Upper lobe of left lung (tissue), 6 donors: ENCODE measurements at regions not wholly inside any gene's neighbourhood (a gene's known extent, or its start where the extent isn't known, plus 50 kb on each side); places are given as distances from the start of the nearest gene placed in this dataset.

ENCODE experiments used
- ATAC-seq, 2 donors: fragments of 200-7000 bp; cut with Tn5 transposase; one replicate each; pipeline ENCODE4 v1.9.1; 2022; ENCODE audit warnings: mild to moderate bottlenecking in 2 of 2, moderate library complexity in 2 of 2; ENCODE audit not compliant: low FRiP score in 2 of 2
- DNase-seq, 2 donors: peaks; one replicate each; pipeline ENCODE4 v3.0.0-alpha.2; 2019 to 2020
- H3K27ac ChIP-seq, 4 donors: fragments of 200-600 bp; sonication (generic); one replicate each; pipeline ENCODE4 v1.5.1; 2016 to 2019
- H3K27me3 ChIP-seq, 4 donors: fragments of 200-600 bp; sonication (generic); one replicate each; pipeline ENCODE4 v1.5.1; 2017 to 2019
- H3K36me3 ChIP-seq, 4 donors: fragments of 200-600 bp; sonication (generic); one replicate each; pipeline ENCODE4 v1.5.1; 2016 to 2019
- H3K4me1 ChIP-seq, 4 donors: fragments of 200-600 bp; sonication (generic); one replicate each; pipeline ENCODE4 v1.5.1; 2018 to 2019
- H3K4me3 ChIP-seq, 4 donors: fragments of 200-600 bp; sonication (generic); one replicate each; pipeline ENCODE4 v1.5.1; 2017 to 2019; ENCODE audit warnings: mild to moderate bottlenecking in 2 of 4, moderate library complexity in 1 of 4
- H3K9me3 ChIP-seq, 4 donors: fragments of 200-600 bp; sonication (generic); one replicate each; pipeline ENCODE4 v1.5.1; 2018 to 2019
- CTCF ChIP-seq, 6 experiments: fragments of 450-650 bp in 4 of 6; fragments of 200-600 bp in 2 of 6; sonication (generic) in 2 of 6; IDR thresholded peaks; one replicate each; pipeline ENCODE4 v1.5.1; 2016 to 2019; ENCODE audit warnings: antibody characterized with exemption in 6 of 6
- EP300 ChIP-seq, 4 donors: sonication (generic); formaldehyde crosslinking; IDR thresholded peaks; one replicate each; pipeline ENCODE4 v1.5.1; 2017; ENCODE audit warnings: antibody characterized with exemption in 4 of 4, control low read depth in 2 of 4
- POLR2A ChIP-seq, 4 donors: fragments of 450-650 bp; IDR thresholded peaks; one replicate each; pipeline ENCODE4 v1.5.1; 2016 to 2017; ENCODE audit warnings: antibody characterized with exemption in 4 of 4, mild to moderate bottlenecking in 2 of 4
- POLR2AphosphoS5 ChIP-seq, 2 donors: sonication (generic); formaldehyde crosslinking; IDR thresholded peaks; one replicate each; pipeline ENCODE4 v1.5.1; 2017; ENCODE audit warnings: antibody characterized with exemption in 2 of 2
- WGBS, 2 donors: methylation state at CpG; one replicate each; pipeline ENCODE4 v1.1.5; 2017 to 2018; 5-methylcytosine and 5-hydroxymethylcytosine counted together
- donor health status: DM: no; HTN: no; CAD: no; lungs with moderate emphysema.
- donor health status: DM: no; HTN: yes; CAD: no; lungs with severe emphysema.

GRCh38 chr6:24031496-24031895, 94.5 kb upstream of the NRSN1 start:
- Histone ChIP-seq H3K4me1 (no peaks in the 10 kb centered on the region), H3K27ac (no peak overlapping the region), H3K4me3 (no peak overlapping the region), H3K9me3 (no peaks in the 10 kb centered on the region), H3K36me3 (no peaks in the 10 kb centered on the region), H3K27me3 (no peaks in the 10 kb centered on the region)
- DNase-seq: no peak
- no peak for ATAC-seq
- WGBS, 2 donors: 78 to 86% methylated on average over 2 of the region's 2 CpGs
- no peak for TF ChIP-seq POLR2AphosphoS5 (IDR thresholded peaks at IDR 0.05)
- no peak for TF ChIP-seq CTCF (IDR thresholded peaks at IDR 0.05)
- TF ChIP-seq EP300 (IDR thresholded peaks at IDR 0.05): no peak
- no peak for TF ChIP-seq POLR2A (IDR thresholded peaks at IDR 0.05)

GRCh38 chr6:24032896-24033688, 92.9 kb upstream of the NRSN1 start:
- 60 to 70% methylated on average over 4 of the region's 4 CpGs for WGBS, 2 donors
- H3K27me3 ChIP-seq: no peaks in the 10 kb centered on the region
- no peak for ATAC-seq

GRCh38 chr6:24043848-24044247, 82.2 kb upstream of the NRSN1 start:
- Histone ChIP-seq H3K27ac (no peak overlapping the region), H3K36me3 (no peaks in the 10 kb centered on the region), H3K4me3 (no peak overlapping the region), H3K27me3 (no peaks in the 10 kb centered on the region), H3K4me1 (no peaks in the 10 kb centered on the region), H3K9me3 (no peaks in the 10 kb centered on the region)
- ATAC-seq: no peak
- WGBS, 2 donors: 86 to 92% methylated on average over 2 of the region's 2 CpGs
- no peak for DNase-seq
- TF ChIP-seq POLR2AphosphoS5 (IDR thresholded peaks at IDR 0.05) (no peak), EP300 (IDR thresholded peaks at IDR 0.05) (no peak), POLR2A (IDR thresholded peaks at IDR 0.05) (no peak), CTCF (IDR thresholded peaks at IDR 0.05) (no peak)

More at GRCh38 chr6:24032896-24033688, 92.9 kb upstream of the NRSN1 start:
- H3K4me3 ChIP-seq: no peak overlapping the region
- no peak overlapping the region for H3K27ac ChIP-seq
- no peak for TF ChIP-seq EP300 (IDR thresholded peaks at IDR 0.05)
- no peak for TF ChIP-seq POLR2AphosphoS5 (IDR thresholded peaks at IDR 0.05)
- TF ChIP-seq POLR2A (IDR thresholded peaks at IDR 0.05): no peak
- no peak for TF ChIP-seq CTCF (IDR thresholded peaks at IDR 0.05)
- no peaks in the 10 kb centered on the region for H3K36me3 ChIP-seq
- no peaks in the 10 kb centered on the region for H3K4me1 ChIP-seq
- no peak for DNase-seq
- H3K9me3 ChIP-seq: peaks cover 0 to 2% (median 0%) of the 10 kb centered on the region in 4 donors

DNA sequence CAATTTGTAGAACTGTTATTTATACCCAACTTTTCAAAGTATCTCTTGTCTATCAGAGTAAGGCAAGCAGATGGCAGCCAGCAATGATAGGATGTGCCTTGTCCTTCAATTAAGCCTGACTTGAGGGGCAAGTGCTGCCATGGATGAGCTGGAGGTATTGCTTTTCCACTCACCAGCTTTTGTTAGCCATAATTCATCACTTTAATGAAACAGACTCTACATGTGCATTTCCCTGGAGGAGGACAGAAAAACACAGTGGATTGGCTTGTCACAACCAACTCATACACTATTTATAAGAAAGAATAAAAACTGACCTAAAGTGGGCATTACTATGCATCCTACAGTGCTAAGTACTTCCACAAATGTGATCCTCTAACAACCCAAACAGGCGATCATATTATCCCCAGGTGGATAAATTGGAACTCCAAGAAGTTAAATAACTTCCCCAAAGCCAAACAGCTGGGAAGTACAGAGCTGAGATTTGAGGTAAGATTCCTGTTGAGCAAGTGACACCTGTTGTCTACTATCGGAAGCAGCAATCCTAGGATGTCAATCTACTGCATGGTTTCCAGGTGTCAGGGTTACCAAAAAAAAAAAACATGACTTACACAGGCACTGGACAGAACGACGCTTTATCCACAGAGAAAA, 73.9 kb upstream of the NRSN1 start:
- TF ChIP-seq POLR2AphosphoS5 (IDR thresholded peaks at IDR 0.05) (no peak), CTCF (IDR thresholded peaks at IDR 0.05) (no peak), EP300 (IDR thresholded peaks at IDR 0.05) (no peak), POLR2A (IDR thresholded peaks at IDR 0.05) (no peak)
- no peak for ATAC-seq
- WGBS, 2 donors: 82 to 89% methylated on average over 4 of the region's 4 CpGs

More for the DNA sequence above, 73.9 kb upstream of the NRSN1 start:
- H3K36me3 ChIP-seq: no peaks in the 10 kb centered on the region
- no peaks in the 10 kb centered on the region for H3K4me1 ChIP-seq
- no peaks in the 10 kb centered on the region for H3K9me3 ChIP-seq
- H3K27me3 ChIP-seq: no peaks in the 10 kb centered on the region
- H3K4me3 ChIP-seq: no peak overlapping the region
- no peak overlapping the region for H3K27ac ChIP-seq
- DNase-seq: no peak
